HS-5 (cell line): ENCODE measurements at regions not wholly inside any gene's neighbourhood (a gene's known extent, or its start where the extent isn't known, plus 50 kb on each side); places are given as distances from the start of the nearest gene placed in this dataset.

ENCODE experiments used
- DNase-seq: peaks from one replicate; pipeline ENCODE4 v3.0.0-alpha.2; 2012; ENCODE audit warnings: low read depth

DNA sequence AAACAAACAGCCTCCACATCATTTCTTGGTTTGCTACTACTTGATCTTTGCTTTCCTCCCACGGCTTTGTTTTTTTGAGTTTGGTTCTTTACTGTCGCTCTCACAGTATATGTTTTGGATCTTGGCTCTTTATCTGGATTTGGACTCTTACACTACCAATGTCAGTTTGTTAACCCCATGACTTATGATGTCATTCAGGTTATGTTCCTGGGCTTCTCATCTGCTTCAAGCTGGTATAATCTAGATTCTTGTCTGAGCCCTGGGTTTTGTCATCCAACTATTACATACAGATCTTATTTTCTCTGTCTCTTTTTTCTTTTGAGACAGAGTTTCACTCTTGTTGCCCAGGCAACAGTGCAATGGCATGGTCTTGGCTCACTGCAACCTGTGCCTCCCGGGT lies 482.9 kb upstream of the TEX13C start:
- DNase-seq: no peak

- DNase-seq: no peak
Measured at GRCh38 chrX:124842205-124842604, 477.5 kb upstream of the TEX13C start.

- DNase-seq: no peak
Measured at GRCh38 chrX:124860736-124861135, 458.9 kb upstream of the TEX13C start.

- no peak for DNase-seq
Measured at GRCh38 chrX:124862301-124862700, 457.4 kb upstream of the TEX13C start.

GRCh38 chrX:124863303-124863702 lies 456.4 kb upstream of the TEX13C start:
- DNase-seq: no peak

DNA sequence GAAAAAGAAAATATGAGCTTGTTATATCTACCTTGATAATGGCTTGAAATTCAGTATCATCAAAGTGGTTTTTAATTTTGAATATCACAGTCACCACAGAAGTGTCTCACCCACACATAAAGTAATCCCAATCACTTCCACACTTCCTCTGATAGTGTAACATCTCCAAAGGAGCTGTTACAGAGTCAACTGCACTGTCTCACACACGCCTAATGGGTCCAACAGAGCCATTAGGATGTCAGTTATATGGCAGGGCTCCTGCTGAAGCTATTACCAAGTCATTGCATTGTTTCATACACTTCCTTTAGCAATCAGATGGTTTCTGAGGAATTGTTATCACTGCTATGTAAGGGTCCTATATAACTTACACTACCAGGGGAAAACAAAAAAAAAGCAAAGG lies 432.1 kb upstream of the TEX13C start:
- no peak for DNase-seq

- DNase-seq: no peak
Measured at GRCh38 chrX:124895947-124896346, 423.7 kb upstream of the TEX13C start.

- DNase-seq: no peak
Measured at GRCh38 chrX:124902953-124903352, 416.7 kb upstream of the TEX13C start.

GRCh38 chrX:124910611-124911010 lies 409.1 kb upstream of the TEX13C start:
- no peak for DNase-seq

DNA sequence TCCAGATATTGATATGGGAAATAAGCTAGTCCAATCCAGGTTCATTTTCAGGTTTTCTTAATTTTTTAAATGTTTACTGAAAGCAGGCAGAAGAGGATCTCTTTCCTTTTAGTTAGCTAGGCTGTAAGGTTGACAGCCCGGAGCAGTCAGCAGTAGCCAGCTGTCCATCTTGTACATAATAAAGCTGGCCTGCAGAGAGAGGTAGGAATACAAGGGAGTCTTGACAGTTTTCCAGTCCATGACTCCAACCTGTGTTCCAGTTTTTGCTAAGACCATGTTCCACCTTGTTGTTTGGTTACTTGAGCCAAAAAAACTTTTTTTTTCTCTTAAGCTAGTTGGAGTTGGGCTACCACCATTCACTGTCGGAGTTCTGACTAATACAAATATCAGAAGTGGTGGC lies 402.7 kb upstream of the TEX13C start:
- DNase-seq: no peak

- no peak for DNase-seq
Measured at GRCh38 chrX:124925681-124926080, 394.0 kb upstream of the TEX13C start.

- no peak for DNase-seq
Measured at GRCh38 chrX:124931241-124931640, 388.4 kb upstream of the TEX13C start.

- no peak for DNase-seq
Measured at GRCh38 chrX:124931958-124932357, 387.7 kb upstream of the TEX13C start.

DNA sequence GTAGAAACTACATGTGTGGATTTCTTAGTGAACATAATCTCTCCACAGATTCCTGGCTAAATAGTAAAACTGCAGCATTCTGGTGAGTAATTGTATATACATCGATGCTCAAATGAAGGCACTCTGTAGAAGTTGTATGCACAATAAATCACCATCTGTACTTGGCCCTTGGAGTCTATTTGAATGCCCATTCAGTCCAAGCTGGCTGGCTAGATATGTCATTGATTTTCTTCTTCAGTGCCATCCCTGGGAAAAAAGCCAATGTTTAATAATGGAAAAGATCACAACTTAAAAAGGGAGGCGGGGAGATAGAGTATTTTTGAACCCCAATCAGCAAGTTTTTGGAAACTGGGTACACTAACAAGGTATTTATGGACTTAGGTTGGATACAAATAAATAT lies 381.0 kb upstream of the TEX13C start:
- no peak for DNase-seq

- no peak for DNase-seq
Measured at GRCh38 chrX:124940531-124940930, 379.1 kb upstream of the TEX13C start.

GRCh38 chrX:124954402-124954801 lies 365.3 kb upstream of the TEX13C start:
- DNase-seq: no peak

GRCh38 chrX:124960454-124960853 lies 359.2 kb upstream of the TEX13C start:
- no peak for DNase-seq

DNA sequence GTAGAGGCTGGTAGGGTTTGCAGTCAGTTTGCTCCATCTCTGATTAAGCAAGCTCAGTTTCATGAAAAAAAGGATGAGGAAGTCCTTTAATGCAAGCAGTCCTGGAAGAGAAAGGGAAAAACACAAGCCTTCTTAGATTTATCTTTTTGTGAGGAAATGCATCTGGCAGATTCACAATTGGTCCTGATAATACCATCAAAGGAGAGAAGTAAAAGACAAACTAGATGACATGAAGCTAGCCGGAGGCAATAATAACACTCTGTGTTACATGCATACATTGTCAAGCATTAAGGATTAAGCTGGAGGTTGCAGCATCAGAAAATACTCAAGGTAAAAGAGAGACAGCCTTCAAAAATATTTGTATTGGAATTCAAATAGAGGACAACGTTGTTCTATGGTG lies 356.0 kb upstream of the TEX13C start, which contains the start of gene TENM1:
Gene TENM1, minus strand, starts transcription at position 101 of the 400 bp plus-strand sequence.
- DNase-seq: no peak

GRCh38 chrX:124975456-124975855 lies 344.2 kb upstream of the TEX13C start:
- DNase-seq: no peak

- DNase-seq: no peak
Measured at GRCh38 chrX:124981420-124981819, 338.3 kb upstream of the TEX13C start.

DNA sequence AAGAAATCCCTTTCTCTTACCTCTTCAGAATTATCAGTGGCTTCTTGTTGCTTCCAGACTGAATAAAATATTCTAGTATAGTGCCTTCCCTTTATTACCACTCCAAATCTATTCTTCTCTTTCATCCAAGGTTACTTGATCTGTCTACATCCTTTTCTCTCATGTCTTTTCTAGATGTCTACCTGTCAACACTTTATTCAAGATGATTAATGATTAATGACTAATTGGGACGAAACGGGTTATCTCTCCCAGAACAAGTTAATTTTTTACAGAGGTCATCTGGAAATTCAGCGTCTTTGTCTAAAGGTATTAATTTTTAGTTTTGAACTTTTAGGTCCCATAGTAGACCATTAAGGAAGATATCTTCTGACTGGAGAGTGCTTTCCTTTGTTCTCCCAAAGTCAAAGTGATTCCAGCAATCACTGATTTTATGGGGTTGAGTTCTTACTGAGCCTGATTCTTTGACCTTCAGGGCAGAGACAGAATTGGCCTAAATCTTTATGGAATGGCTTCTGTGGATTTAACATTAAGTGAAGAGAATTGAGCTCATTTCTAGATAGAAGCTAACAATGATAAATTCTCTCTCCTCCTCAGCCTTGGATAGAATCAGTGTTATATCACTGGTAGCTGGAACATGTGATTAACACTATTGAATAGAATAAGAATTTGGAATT lies 335.4 kb upstream of the TEX13C start:
- no peak for DNase-seq

DNA sequence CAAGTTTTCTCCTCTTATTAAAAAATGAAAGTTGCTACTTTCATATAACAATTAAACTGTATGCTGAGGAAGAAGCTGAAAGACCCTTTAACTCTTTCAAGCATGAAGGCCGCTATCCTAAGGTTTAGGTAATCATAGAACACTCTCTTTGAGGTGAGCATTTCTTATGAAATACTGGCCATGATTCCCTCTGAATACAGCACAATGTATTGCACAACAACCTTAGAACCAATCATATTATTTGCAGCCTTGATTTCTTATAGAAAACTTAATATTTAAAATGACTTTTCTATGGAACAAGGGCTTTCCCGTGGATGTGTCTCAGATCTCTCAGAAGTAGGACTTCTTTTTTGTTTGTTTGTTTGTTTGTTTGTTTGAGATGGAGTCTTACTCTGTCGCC lies 333.4 kb upstream of the TEX13C start:
- DNase-seq: no peak

- DNase-seq: no peak
Measured at GRCh38 chrX:124993735-124994134, 325.9 kb upstream of the TEX13C start.

GRCh38 chrX:124994404-124994803 lies 325.3 kb upstream of the TEX13C start:
- no peak for DNase-seq
